Vagina (tissue), 2 donors: ENCODE measurements at regions not wholly inside any gene's neighbourhood (a gene's known extent, or its start where the extent isn't known, plus 50 kb on each side); places are given as distances from the start of the nearest gene placed in this dataset.

Source experiments
- DNase-seq, 2 donors: peaks; one replicate each; pipeline ENCODE4 v3.0.0-alpha.2; 2017; ENCODE audit errors: extremely low spot score in 2 of 2
- H3K27ac ChIP-seq: fragments of 200-600 bp; sonication (generic); one replicate; pipeline ENCODE4 v1.5.1; 2019
- H3K27me3 ChIP-seq: fragments of 200-600 bp; sonication (generic); one replicate; pipeline ENCODE4 v1.5.1; 2019
- H3K36me3 ChIP-seq, 2 donors: fragments of 200-600 bp; sonication (generic); one replicate each; pipeline ENCODE4 v1.5.1; 2017 to 2019
- H3K4me1 ChIP-seq: fragments of 200-600 bp; sonication (generic); one replicate; pipeline ENCODE4 v1.5.1; 2019
- H3K4me3 ChIP-seq, 2 donors: fragments of 200-600 bp; sonication (generic); 1 replicate in 1 of 2; 2 replicates in 1 of 2; pipeline ENCODE4 v1.5.1; 2016 to 2019
- H3K9me3 ChIP-seq: fragments of 200-600 bp; sonication (generic); one replicate; pipeline ENCODE4 v1.5.1; 2019
- POLR2A ChIP-seq, 2 donors: fragments of 450-650 bp; IDR thresholded peaks; one replicate each; pipeline ENCODE4 v1.6.1; 2017; ENCODE audit warnings: antibody characterized with exemption in 2 of 2, mild to moderate bottlenecking in 2 of 2, moderate library complexity in 2 of 2
- POLR2AphosphoS5 ChIP-seq, 2 donors: sonication (generic); formaldehyde crosslinking; IDR thresholded peaks; one replicate each; pipeline ENCODE4 v1.9.0; 2017; ENCODE audit warnings: antibody characterized with exemption in 2 of 2, mild to moderate bottlenecking in 2 of 2, low read depth in 1 of 2; ENCODE audit not compliant: insufficient read depth in 1 of 2
- intact Hi-C: fragments of 100-400 bp; cut with DNase I; formaldehyde crosslinking; loops from one replicate; pipeline ENCODE4 v1.15.1; 2023
- TF ChIP-seq, protein P1 (sequence below), 3 experiments: fragments of 450-650 bp in 2 of 3; fragments of 200-600 bp in 1 of 3; sonication (generic) in 1 of 3; IDR thresholded peaks; one replicate each; pipeline ENCODE4 v1.5.1; 2017 to 2019; ENCODE audit warnings: antibody characterized with exemption in 3 of 3, mild to moderate bottlenecking in 2 of 3, moderate library complexity in 2 of 3

DNA sequence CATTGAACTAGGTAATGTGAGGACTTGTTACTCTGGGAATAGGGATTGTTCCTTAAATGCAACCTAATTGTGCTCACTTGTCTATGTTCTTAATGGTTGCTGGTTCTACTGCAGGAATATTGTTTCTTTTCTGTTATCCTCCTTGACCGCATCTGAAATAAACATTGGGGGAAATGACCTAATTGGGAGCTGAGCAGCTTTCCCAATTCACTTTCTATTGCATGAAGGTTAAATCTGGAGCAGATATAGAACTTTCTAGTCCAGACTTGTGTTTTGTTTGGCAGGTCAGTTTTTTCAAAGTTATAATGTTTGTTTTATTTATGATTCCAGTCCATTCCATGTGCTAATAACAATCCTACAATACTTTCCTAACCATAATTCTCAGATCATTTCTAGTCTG is 981.0 kb upstream of the CITED2 start:
- intact Hi-C loops: no loop called here
- no peak for DNase-seq
- no peak for TF ChIP-seq POLR2A (IDR thresholded peaks at IDR 0.05)
- TF ChIP-seq, protein P1, sequence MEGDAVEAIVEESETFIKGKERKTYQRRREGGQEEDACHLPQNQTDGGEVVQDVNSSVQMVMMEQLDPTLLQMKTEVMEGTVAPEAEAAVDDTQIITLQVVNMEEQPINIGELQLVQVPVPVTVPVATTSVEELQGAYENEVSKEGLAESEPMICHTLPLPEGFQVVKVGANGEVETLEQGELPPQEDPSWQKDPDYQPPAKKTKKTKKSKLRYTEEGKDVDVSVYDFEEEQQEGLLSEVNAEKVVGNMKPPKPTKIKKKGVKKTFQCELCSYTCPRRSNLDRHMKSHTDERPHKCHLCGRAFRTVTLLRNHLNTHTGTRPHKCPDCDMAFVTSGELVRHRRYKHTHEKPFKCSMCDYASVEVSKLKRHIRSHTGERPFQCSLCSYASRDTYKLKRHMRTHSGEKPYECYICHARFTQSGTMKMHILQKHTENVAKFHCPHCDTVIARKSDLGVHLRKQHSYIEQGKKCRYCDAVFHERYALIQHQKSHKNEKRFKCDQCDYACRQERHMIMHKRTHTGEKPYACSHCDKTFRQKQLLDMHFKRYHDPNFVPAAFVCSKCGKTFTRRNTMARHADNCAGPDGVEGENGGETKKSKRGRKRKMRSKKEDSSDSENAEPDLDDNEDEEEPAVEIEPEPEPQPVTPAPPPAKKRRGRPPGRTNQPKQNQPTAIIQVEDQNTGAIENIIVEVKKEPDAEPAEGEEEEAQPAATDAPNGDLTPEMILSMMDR (IDR thresholded peaks at IDR 0.05): no peak
- TF ChIP-seq POLR2AphosphoS5 (IDR thresholded peaks at IDR 0.05; ENCODE audit: insufficient read depth in 1 of 2, low read depth in 1 of 2): no peak
- H3K4me3 ChIP-seq: no peak overlapping the region
- H3K36me3 ChIP-seq: no peaks in the 10 kb centered on the region
- H3K9me3 ChIP-seq: no peaks in the 10 kb centered on the region
- no peaks in the 10 kb centered on the region for H3K27me3 ChIP-seq
- no peak overlapping the region for H3K27ac ChIP-seq
- H3K4me1 ChIP-seq: no peaks in the 10 kb centered on the region

DNA sequence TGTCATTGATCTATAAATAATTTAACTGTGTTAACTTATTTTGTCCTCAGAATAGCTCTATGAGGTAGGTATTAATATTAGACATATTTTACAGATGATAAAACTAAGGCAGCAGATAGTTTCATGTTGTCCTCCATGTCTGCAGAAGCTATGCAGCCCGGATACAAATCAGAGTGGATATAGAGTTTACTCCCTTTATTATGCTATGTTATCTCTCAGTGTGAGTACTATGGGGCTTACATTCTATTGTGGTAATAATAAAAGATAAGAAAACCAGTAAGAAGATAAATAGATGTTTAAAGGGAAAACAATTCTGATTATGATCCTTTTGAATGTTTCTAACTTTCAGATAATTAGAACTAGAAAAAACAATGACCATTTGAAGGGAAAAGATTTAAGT is 979.8 kb upstream of the CITED2 start:
- no peaks in the 10 kb centered on the region for H3K36me3 ChIP-seq
- TF ChIP-seq, protein P1 (IDR thresholded peaks at IDR 0.05): no peak
- TF ChIP-seq POLR2A (IDR thresholded peaks at IDR 0.05) (no peak), POLR2AphosphoS5 (IDR thresholded peaks at IDR 0.05; ENCODE audit: insufficient read depth in 1 of 2, low read depth in 1 of 2) (no peak)
- no peak overlapping the region for H3K27ac ChIP-seq
- H3K9me3 ChIP-seq: no peaks in the 10 kb centered on the region
- no peak for DNase-seq
- no peaks in the 10 kb centered on the region for H3K27me3 ChIP-seq
- H3K4me3 ChIP-seq: no peak overlapping the region
- H3K4me1 ChIP-seq: no peaks in the 10 kb centered on the region
- intact Hi-C loops: no loop called here

DNA sequence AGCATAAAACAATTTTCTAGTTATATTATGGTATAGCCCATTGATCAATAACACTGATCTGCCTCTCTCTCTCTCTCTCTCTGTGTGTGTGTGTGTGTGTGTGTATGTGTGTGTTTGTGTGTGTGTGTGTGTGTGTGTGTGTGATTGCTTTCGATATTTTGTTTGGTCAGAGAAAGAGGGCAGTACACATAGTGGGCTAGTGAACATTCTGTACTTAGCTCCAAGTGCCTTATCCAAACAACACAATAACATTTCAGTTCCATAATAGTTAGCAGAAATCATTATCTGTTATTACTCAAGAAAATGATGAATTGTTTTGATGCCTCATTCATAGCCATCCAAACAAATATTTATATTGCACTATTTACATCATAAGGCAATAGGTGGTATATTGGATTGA is 979.1 kb upstream of the CITED2 start:
- no peak for DNase-seq
- intact Hi-C loops: no loop called here
- H3K27ac ChIP-seq: no peak overlapping the region
- H3K9me3 ChIP-seq: no peaks in the 10 kb centered on the region
- H3K4me1 ChIP-seq: no peaks in the 10 kb centered on the region
- no peak overlapping the region for H3K4me3 ChIP-seq
- no peaks in the 10 kb centered on the region for H3K27me3 ChIP-seq
- TF ChIP-seq POLR2A (IDR thresholded peaks at IDR 0.05): no peak
- TF ChIP-seq, protein P1 (IDR thresholded peaks at IDR 0.05): no peak
- H3K36me3 ChIP-seq: no peaks in the 10 kb centered on the region

DNA sequence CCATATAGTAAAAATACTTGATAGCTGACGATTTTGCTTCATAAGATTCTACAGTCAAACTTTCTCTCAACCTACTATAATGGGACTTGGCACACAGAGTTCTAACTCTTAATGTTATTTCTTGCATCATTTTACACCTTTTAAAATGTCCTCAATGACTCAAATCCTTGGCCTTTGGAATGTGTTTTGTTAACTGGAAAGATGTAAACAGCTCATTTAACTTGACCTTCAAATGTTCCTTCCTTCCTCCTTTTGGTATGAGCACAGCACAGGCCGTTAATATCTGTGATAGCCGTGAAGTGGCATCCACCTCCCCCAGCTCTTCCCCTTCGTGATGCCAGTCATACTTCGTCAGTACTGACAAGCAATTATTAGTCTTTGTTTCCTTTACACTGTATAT is 972.0 kb upstream of the CITED2 start:
- peaks cover 15% of the 10 kb centered on the region for H3K4me1 ChIP-seq
- TF ChIP-seq, protein P1 (IDR thresholded peaks at IDR 0.05): no peak
- TF ChIP-seq POLR2A (IDR thresholded peaks at IDR 0.05): no peak
- no peak for TF ChIP-seq POLR2AphosphoS5 (IDR thresholded peaks at IDR 0.05; ENCODE audit: insufficient read depth in 1 of 2, low read depth in 1 of 2)
- no peak overlapping the region for H3K4me3 ChIP-seq
- DNase-seq: no peak
- H3K9me3 ChIP-seq: no peaks in the 10 kb centered on the region
- H3K27ac ChIP-seq: no peak overlapping the region
- no peaks in the 10 kb centered on the region for H3K36me3 ChIP-seq
- H3K27me3 ChIP-seq: no peaks in the 10 kb centered on the region
- intact Hi-C loops: no loop called here

DNA sequence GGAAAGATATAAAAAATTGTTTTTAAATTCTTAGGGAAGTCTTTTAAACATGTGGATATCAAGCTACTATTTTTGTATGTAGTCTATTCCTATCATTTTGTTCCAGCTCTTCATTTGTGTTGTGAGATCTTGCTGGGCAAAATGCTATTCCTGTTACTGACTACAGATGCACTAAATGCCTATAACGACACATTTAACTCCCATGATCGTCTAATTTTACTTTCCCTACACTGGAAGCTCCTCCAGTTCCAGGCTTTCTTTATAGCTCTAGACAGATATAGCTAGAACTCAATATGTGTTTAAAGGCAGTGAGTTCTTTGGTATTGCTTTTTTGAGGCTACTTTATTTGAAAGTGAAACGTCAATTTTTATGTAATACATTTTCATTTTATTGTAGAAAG is 971.5 kb upstream of the CITED2 start:
- Histone ChIP-seq H3K4me3 (no peak overlapping the region), H3K36me3 (no peaks in the 10 kb centered on the region), H3K27ac (no peak overlapping the region), H3K9me3 (no peaks in the 10 kb centered on the region), H3K27me3 (no peaks in the 10 kb centered on the region), H3K4me1 (peaks cover 15% of the 10 kb centered on the region)
- TF ChIP-seq, protein P1 (IDR thresholded peaks at IDR 0.05): no peak
- TF ChIP-seq POLR2AphosphoS5 (IDR thresholded peaks at IDR 0.05; ENCODE audit: insufficient read depth in 1 of 2, low read depth in 1 of 2): no peak
- no peak for TF ChIP-seq POLR2A (IDR thresholded peaks at IDR 0.05)
- intact Hi-C loops: no loop called here
- DNase-seq: no peak
